ENCODE measurements at regions not wholly inside any gene's neighbourhood (a gene's known extent, or its start where the extent isn't known, plus 50 kb on each side); places are given as distances from the start of the nearest gene placed in this dataset.
"Not testable (repeated sequence)": the region's sequence is repeated elsewhere in the genome, so short reads cannot be mapped to it uniquely, and the experiment has no call there.

- no peak for DNase-seq (ENCODE audit: low spot score)
- intact Hi-C loops (cut with DNase I): no loop called here
Measured at GRCh38 chr14:48417715-48418500, 742.5 kb upstream of the MDGA2 start.

DNA sequence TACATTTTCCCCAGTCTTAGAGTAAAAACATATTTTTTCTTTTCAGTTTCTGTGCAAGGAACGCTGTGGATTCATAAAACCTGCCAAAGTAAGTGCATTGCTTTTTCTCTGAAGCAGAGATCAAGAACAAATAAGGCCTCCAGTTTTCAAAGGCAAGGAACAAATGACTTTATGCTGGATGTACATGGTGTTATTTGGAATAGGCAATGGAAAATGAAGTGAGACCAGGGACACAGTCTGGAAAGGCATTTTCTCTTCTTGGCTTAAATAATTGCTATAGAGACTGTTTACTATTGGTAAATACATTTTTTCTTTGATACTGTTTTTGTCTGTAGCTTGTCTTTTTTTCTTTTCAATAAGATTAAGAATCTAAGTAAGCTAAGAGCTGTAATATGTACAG is 725.9 kb upstream of the MDGA2 start:
- no peak for DNase-seq (ENCODE audit: low spot score)
- intact Hi-C loops (cut with DNase I): no loop called here

DNA sequence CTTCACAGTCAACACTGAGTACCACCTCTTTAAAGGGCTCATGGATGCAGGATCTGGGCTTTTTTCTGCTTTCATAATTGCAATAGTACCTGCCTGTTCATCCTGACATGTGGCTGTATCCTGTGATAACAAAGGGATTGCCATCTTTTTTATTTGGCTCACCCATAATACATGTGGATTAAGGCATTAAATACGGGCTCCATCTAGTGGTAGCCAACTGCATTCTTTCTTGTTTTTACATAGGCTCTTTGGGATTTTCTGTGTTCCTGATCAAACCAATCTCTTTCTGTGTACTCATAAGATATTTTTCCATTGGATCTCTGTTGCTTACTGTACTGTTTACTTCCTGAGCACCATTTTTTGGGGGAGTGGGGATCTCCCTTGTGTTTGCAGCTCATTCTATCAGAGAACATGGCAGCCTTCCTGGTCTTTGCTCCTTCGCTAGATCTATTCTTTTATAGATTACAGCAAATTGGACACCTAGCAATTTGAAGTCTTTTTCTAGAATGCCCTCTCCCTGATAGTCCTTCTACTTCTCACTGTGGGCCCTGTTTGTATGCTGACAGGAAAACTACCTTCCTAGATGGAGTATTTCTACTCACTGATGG is 723.4 kb upstream of the MDGA2 start:
- intact Hi-C loops (cut with DNase I): no loop called here
- no peak for DNase-seq (ENCODE audit: low spot score)

- intact Hi-C loops (cut with DNase I): no loop called here
- DNase-seq (ENCODE audit: low spot score): no peak
Measured at GRCh38 chr14:48391661-48392060, 716.3 kb upstream of the MDGA2 start.

- intact Hi-C loops (cut with DNase I): no loop called here
- DNase-seq (ENCODE audit: low spot score): no peak
Measured at GRCh38 chr14:48390346-48390745, 714.9 kb upstream of the MDGA2 start.

- intact Hi-C loops (cut with DNase I): no loop called here
- DNase-seq (ENCODE audit: low spot score): no peak
Measured at GRCh38 chr14:48384821-48385220, 709.4 kb upstream of the MDGA2 start.

DNA sequence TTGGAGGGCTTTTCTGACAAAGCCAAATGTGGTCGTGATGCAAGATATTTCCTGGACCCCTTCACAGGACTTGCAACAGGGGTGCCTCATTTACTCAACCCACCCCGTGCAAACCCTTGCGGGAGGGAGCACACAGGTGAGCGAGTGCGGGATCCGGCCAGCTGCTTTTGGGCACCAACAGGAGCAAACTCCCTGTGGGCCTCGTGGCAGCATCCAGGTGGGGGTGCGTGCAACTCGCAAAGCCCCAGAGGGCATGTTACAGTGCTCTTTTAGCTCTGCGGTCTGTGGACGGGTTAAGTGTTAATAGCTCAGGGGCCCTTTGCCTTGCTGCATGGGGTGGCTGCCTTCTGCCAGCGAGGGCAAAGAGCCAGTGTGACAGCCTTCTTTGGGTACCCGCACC is 707.6 kb upstream of the MDGA2 start:
- no peak for DNase-seq (ENCODE audit: low spot score)
- intact Hi-C loops (cut with DNase I): no loop called here

GRCh38 chr14:48378541-48378940 is 703.1 kb upstream of the MDGA2 start:
- no peak for DNase-seq (ENCODE audit: low spot score)
- intact Hi-C loops (cut with DNase I): no loop called here

DNA sequence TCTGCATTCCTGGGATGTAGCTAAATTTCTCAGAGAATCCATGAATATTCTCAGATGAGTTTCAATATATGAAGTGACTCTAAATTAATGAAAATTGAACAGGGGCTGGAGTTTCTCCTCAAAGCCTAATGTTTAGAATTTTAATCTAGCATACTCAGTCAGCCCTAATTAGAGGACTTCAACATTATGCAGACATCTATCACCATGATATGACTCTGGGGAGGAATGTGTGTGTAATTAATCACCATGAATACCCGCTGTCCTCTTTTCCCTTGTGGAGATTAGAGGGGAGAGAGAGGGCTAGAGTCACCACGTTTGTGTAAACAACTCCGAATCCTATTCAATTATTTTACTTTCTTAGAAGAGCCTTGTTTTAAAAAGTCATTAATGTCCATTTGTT is 698.6 kb upstream of the MDGA2 start:
- intact Hi-C loops (cut with DNase I): no loop called here
- no peak for DNase-seq (ENCODE audit: low spot score)

DNA sequence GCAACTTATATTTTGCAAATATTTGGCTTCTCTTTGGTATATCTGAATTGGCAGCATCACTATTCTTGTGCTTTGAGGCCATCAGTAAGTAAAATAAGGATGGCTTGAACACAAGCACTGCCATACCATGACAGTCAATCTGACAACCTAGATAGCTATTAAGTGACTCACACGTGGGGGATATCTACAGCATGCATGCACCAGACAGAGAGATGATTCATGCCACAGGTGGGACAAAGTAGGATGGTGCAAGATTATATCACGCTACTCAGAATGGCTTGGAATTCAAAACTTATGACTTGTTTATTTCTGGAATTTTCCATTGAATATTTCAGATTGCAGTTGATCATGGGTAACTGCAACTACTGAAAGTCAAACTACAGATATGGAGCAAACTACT is 675.6 kb upstream of the MDGA2 start:
- DNase-seq (ENCODE audit: low spot score): no peak
- intact Hi-C loops (cut with DNase I): no loop called here

DNA sequence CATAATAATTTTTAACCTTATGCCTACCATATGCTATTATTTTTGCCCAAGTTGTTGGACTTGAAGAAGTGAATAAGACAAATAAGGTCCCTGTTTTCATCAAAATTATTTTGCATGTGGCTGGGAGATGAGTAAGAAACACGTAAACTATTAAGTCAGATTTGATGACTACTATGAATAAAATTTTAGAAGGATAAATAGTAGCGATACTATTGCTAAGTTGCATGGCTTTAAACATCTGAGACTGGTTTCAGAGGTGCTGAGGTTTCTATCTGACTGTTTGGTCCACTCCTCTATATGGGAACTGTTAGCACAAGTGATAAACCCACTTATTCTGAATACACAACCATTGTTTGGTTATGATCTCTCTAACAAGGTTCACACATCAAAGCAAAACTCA is 674.3 kb upstream of the MDGA2 start:
- DNase-seq (ENCODE audit: low spot score): no peak
- intact Hi-C loops (cut with DNase I): no loop called here

- DNase-seq (ENCODE audit: low spot score): no peak
- intact Hi-C loops (cut with DNase I): no loop called here
Measured at GRCh38 chr14:48341069-48341468, 665.7 kb upstream of the MDGA2 start.

DNA sequence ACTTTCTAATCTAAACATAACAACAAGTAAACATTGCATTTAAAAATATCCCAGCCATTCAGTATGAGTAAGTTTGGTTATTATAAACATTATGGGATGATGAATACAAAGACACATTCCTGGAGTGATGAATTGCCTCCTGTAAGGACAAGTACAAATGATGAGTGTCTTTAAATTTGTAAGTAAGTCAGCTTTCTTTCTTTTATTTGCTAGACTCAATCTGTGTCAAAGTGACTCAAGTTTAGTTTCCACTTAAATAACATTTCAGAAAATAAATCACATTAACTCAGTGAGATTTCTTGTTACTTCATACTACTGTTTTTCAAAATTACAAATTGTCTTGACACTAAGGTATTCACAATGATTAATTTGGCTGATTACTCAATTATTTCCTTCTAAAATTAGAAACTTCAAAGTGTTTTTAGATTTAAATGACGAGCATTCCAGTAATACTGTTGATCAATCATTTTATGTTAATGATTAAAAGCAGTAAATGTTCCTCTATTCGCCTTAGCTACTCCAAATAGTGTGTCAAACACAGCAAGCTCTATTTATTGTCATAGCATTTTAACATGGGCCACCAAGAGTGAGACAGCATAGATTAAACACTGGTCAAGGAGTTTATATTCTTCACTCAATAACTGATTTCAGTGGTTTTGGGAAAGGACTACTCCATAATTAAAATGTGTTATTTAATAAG is 658.0 kb upstream of the MDGA2 start:
- no peak for DNase-seq (ENCODE audit: low spot score)
- intact Hi-C loops (cut with DNase I): no loop called here

- intact Hi-C loops (cut with DNase I): no loop called here
- no peak for DNase-seq (ENCODE audit: low spot score)
Measured at GRCh38 chr14:48331421-48331820, 656.0 kb upstream of the MDGA2 start.

- no peak for DNase-seq (ENCODE audit: low spot score)
- intact Hi-C loops (cut with DNase I): no loop called here
Measured at GRCh38 chr14:48325486-48325885, 650.1 kb upstream of the MDGA2 start.

DNA sequence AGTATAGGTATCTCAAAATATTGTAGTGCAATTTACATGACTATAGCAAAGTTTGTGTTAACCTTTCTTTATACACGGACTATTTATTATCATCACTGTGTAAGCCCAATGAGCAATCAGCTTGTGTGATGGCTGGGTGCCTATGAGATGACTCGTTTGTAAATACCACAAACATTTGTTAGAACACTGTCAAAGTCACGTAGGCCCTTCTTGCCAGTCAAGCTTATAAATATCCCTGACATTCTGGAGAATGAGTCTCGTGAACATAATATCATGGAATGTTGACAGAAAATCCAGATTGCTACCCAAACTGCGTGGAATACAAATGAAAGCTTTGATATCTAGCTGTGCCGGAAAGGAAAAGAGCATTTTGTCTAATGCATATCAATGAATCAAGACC is 648.3 kb upstream of the MDGA2 start:
- intact Hi-C loops (cut with DNase I): no loop called here
- no peak for DNase-seq (ENCODE audit: low spot score)

- intact Hi-C loops (cut with DNase I): no loop called here
- no peak for DNase-seq (ENCODE audit: low spot score)
Measured at GRCh38 chr14:48319823-48320222, 644.4 kb upstream of the MDGA2 start.

DNA sequence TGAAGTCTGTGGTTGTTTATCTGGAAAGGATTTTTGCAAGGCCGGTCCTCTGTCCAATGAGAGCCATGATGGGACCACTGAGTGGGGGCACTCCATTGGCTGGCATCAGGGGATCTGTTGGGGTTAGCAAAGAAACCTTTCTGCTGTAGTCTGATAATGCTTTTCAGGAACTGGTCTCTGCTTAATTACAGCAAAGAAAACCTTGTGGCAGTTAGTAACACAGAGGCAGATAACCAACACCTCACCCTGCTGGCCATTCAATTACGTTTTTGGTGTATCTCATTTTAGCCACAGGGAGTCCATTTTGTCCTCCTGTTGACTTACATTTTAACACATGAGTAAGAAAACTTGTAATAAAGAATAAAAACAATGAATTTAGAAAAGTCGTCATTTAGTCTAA is 629.3 kb upstream of the MDGA2 start:
- DNase-seq (ENCODE audit: low spot score): no peak
- intact Hi-C loops (cut with DNase I): no loop called here

DNA sequence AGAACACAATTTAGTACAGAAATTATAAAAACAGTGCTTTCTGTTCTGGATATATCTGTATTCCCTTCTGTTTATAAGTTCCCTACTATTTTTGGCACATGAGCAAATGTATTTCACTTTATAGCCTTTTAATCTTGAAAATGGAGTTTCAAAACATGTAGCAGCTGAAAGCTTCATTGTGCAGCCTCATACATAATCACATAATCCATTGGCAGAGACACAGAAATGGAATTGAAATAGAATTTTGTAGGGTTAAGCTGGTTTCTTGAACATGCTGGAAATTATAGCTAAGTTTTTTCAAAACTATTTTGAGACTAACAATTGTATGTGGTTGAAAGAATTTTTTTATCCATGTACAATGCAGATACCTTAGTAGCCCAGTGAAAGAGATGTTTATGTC is 614.3 kb upstream of the MDGA2 start:
- intact Hi-C loops (cut with DNase I): no loop called here
- DNase-seq (ENCODE audit: low spot score): no peak

GRCh38 chr14:48285217-48285616 is 609.8 kb upstream of the MDGA2 start:
- DNase-seq (ENCODE audit: low spot score); intact Hi-C loops (cut with DNase I): not testable (repeated sequence)

- intact Hi-C loops (cut with DNase I): no loop called here
- DNase-seq (ENCODE audit: low spot score): no peak
Measured at GRCh38 chr14:48275301-48275700, 599.9 kb upstream of the MDGA2 start.
